Fibroblast of villous mesenchyme (primary cell): ENCODE measurements at regions not wholly inside any gene's neighbourhood (a gene's known extent, or its start where the extent isn't known, plus 50 kb on each side); places are given as distances from the start of the nearest gene placed in this dataset.
A peak's percentile ranks its signal among the peaks of the same experiment; 100 is the strongest.

ENCODE experiments used
- DNase-seq: peaks from one replicate; pipeline ENCODE4 v3.0.0-alpha.2; 2010; ENCODE audit warnings: low read depth
- H3K4me3 ChIP-seq: 2 replicates; pipeline ENCODE4 v1.5.1; 2011; ENCODE audit warnings: low read depth, mild to moderate bottlenecking, low read length
- CTCF ChIP-seq: IDR thresholded peaks from 2 replicates; pipeline ENCODE4 v1.5.1; 2012; ENCODE audit warnings: low read depth, mild to moderate bottlenecking, low read length; ENCODE audit not compliant: insufficient read depth

DNA sequence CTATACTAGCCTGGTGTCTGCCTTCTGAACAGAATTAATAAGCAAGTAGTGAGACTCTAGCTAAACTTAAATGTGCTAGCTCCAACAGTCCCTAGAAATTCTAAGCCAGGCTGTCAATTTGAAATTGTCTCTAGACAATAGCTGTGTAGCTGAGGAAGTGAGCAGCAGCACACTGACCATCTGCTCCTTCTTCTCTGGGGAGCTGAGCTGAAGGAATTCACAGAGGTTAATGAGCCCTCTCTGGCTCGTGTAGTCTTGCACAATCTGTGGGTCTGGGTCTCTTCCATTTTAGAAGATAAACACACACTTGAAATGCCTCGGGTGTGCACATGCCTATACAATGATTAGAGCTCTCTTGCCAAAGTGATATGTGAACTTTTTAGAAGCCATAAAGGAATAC, 63.5 kb upstream of the BARX1 start:
- peak; percentile 95 for DNase-seq
- H3K4me3 ChIP-seq: no peak overlapping the region
- TF ChIP-seq CTCF: no peak

DNA sequence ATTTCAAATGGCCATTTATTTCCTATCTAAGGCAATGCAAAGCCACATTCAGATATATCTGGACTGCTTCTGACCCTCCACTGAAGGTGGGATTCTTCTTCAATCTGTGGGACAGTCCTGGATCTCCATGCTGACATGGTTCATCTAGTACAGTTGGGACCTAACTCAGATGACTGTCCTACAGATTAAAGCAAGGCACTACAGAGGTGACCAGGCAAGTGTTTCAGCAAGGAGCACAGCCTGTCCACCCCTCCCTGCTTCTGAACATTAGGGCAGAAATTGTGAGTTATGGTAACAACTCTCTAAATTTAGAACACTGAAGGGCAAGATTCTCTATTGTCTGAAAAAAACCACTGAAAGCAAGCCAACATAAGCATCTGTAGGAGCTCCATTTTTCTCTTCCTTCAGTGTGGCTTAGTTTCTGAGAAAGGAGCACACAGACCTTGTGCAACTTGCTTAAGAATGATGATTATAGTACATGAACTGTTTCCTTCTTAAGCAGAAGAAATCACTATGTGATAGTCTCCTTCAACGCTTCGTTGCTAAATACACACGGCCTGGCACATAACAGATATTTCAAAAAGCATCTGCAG, 62.9 kb upstream of the BARX1 start:
- no peak for TF ChIP-seq CTCF
- H3K4me3 ChIP-seq: no peak overlapping the region
- DNase-seq: peak; percentile 59

GRCh38 chr9:94016744-94017143, 61.6 kb upstream of the BARX1 start:
- no peak overlapping the region for H3K4me3 ChIP-seq
- TF ChIP-seq CTCF: no peak
- DNase-seq: no peak

DNA sequence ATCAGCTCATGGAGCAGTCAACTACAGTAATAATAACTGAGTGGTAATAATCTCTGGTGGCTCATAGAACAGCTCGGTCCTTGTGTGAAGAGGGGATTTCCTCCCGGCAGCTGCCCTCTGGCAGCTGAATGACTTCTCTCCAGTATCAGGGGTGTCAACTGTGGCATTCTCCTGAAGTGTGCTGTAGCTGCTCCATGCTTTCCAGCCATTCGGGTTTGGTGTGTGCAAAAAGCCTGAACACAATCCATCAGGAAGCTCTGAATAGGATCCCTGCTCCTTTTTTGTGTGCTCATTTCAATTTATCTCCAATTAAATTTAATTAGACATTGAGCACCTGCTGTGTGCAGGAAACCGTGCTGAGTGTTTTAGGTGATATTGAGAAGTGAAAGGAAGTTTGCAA, 59.8 kb upstream of the BARX1 start:
- DNase-seq: no peak
- TF ChIP-seq CTCF: no peak
- no peak overlapping the region for H3K4me3 ChIP-seq

- peak; percentile 56 for DNase-seq
- TF ChIP-seq CTCF: peak; percentile 71
- H3K4me3 ChIP-seq: no peak overlapping the region
Measured at GRCh38 chr9:94014066-94014654, 59.0 kb upstream of the BARX1 start.

DNA sequence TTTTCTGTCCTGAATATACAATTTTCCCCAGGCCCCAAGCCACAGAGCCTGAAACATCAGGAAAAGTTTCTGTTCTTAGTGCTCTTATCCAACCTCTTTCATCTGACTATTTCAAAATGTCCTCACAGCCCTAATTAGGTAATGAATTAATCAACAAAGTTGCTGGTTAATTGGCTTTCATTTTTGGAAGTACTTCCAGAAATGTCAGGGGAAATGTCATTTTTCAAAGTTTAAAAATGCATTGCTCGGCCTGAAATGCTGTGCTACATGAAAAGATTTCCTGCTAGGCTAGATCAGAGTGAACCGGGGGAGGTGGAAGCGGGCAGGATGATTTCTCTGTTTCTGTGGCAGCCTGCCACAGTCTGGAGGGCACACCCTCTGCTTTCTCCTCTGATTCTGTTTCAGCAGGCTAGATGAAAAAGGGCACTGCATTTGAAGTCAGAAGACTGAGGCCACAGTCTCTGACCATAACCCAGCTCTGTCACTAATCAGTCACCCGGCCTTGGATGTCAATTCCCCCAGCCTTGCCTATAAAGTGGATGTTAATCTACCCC, 55.9 kb upstream of the BARX1 start:
- H3K4me3 ChIP-seq: no peak overlapping the region
- no peak for DNase-seq
- TF ChIP-seq CTCF: no peak
